Fibroblast of skin of left quadriceps (primary cell): ENCODE measurements at regions not wholly inside any gene's neighbourhood (a gene's known extent, or its start where the extent isn't known, plus 50 kb on each side); places are given as distances from the start of the nearest gene placed in this dataset.

Experiments used
- DNase-seq, 2 experiments: peaks; one replicate each; pipeline ENCODE4 v3.0.0-alpha.2; 2013; ENCODE audit warnings: low read depth in 2 of 2

DNA sequence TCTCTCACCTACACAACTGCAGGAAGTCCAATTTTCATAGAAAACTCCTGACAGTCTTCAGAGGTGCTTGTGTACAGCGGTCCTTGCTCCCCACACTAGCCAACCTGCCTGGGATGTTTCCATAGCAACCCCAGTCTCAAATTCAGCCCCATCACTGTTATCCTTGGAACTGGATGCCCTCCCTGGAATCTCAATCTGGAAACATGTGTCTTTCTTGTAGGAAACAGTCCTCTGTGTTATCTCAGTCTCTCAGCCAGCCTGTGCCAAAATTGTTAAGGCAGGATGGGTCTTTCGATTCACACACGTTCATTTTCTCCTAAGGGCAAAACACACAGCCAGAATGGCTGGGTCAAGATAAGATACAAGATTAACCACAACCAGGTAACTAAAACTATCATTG, 295.5 kb upstream of the RND3 start:
- DNase-seq: no peak

DNA sequence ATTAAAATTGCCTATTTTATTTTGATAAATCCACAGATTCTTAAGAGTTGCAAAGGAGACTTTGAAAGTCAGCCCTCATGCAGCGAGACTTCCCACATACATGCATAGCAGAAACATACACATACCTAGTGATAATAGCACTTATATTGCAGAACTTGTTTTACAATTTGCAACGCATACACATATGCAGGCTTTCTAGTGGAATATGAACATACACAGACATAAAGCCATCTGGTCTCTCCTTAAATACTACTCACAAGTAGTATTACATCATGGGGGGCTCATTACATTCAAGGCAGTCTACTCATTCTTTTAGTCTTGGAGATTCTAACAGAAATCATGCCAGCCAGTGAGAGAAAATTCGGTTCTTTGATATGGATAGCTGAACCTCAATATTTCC, 295.1 kb upstream of the RND3 start:
- no peak for DNase-seq

DNA sequence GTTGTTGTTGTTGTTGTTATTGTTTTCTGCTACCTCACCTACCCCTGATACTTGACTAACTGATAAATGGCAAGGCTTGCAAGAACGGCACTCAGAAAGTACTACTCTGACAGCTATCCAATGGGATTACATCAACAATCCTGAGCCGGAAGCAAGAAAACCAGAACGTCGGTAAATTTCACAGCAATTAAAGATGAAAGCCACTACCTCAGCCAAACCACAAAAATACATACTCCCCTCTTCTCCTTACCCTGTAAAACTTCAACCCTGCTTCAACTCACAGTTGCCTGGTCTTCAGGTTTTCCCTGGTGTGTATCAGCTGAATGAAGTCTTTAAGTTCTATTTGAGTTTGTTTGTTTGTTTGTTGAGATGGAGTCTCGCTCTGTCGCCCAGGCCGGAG, 293.7 kb upstream of the RND3 start:
- no peak for DNase-seq

DNA sequence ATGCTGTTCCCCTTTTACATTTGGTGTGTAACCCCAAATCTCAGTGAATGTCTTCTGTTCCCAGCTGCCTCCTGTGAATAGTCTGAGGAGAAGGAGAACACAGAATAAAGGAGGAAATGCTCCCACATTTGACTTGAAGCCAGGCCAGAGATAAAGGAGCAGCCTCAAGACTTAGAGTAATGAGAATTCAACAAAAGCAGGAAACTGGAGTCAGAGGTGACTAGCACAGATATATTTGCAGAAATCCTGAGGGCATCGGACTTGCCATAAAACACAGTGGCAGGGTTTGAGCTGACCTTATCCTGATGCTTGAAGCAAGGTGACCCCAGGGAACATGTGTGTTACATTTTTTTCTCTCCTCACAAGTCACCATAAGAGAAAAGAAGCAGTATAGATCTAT, 291.4 kb upstream of the RND3 start:
- DNase-seq: no peak

DNA sequence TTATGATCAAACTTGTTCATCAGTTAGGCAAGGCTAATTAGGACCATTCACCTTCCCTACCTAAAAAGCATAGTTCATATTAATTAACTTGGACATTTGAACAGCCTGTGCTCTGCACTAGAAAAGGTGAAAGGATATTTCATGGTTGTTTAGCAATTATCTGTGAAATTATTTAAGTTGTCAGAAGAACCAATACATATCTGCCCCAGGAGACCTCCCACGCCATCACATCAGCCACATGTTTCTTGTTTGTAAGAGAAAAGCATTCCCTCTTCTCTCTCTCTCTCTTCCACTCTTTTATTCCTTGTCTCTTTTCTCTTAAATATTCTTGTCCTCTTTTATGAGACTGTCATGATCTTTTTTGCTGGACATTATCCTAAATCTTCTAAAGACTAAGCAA, 282.0 kb upstream of the RND3 start:
- DNase-seq: no peak

DNA sequence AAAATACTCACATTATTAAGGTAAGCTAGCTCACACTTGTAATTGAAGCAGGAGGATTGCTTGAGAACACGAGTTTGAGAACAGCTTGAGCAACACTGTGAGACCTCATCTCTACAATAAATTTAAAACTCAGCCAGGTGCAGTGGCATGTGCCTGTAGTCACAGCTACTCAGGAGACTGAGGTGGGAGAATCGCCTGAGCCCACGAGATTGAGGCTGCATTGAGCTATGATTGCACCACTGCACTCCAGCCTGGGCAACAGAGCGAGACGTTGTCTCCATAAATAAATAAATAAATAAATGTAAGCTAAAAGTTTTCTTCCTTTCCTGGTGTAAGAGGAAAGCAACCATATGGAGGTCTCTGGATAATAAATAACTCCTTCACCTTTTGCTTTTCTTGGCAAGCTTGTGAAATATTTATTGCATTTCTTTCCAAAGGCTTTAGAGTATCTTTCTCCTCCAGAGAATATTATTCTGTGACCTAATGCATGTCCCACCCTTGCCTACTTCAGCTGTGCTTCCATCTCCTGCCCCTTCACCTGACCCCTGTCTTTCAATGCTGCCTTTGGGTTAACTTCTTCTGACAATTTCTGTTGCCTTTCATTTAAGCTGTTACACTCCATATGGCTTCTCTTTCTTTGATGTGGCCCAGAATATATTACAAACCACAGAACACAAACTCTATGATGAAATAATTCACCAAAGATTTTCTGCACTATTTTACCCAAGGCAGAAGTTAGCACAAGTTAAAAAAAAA, 280.7 kb upstream of the RND3 start:
- peak; percentile 17 to 24 for DNase-seq

GRCh38 chr2:150762571-150762970, 275.1 kb upstream of the RND3 start:
- DNase-seq: no peak

- no peak for DNase-seq
Observed at GRCh38 chr2:150759531-150759930, 272.1 kb upstream of the RND3 start.

DNA sequence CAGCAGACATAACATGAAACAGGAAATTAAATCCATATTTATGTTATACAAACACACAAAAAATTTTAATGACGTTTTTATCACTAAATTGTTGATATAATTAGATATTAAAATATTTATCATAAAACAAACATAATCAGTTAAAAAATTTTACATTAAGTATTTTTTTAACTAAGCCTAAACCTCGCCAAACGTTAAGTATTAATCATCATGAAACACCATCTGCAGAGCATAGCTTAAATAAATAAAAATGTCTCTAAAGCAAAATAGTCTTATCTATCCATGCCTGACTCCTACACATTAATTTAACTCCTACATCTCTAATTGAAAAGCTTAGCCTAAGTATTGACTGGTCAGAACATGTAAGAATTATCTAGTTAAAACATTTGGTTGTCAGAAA, 271.6 kb upstream of the RND3 start:
- no peak for DNase-seq

DNA sequence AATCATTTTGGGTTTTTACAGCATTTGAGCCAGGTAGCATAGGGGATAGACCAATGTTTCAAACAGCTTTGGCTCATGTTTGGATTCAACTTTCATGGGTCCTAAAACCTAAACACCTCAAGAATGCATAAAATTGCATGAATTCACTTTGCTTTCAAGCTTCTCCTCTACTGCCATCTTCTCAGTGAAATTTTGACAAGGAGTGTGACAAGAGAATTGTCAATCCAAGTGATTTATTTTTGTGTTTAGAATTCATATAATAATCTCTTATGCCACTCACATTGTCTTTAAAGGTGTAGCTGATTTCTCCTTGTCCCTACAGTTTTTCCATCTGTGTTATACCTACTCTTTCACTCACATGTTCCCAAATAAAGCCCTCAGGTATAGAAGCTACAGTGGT, 264.8 kb upstream of the RND3 start:
- no peak for DNase-seq

DNA sequence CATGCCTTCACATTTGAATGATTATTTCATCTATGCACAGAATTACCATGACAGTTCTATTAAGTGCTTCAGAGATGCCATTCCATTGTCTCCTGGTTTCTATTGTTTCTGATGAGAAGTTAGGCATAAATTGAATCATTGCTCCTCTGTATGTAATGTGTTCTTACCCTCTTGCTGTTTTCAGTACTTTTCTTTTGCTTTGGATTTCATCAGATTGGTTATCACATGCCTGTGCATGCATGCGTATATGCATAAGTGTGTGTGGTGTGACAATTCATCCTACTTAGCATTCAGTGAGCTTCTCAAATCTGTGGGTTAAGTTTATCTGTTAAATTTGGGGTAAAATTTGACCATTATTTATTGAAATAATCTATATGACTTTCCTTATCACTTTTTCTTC, 263.3 kb upstream of the RND3 start:
- DNase-seq: no peak

GRCh38 chr2:150742094-150742493, 254.6 kb upstream of the RND3 start:
- no peak for DNase-seq

DNA sequence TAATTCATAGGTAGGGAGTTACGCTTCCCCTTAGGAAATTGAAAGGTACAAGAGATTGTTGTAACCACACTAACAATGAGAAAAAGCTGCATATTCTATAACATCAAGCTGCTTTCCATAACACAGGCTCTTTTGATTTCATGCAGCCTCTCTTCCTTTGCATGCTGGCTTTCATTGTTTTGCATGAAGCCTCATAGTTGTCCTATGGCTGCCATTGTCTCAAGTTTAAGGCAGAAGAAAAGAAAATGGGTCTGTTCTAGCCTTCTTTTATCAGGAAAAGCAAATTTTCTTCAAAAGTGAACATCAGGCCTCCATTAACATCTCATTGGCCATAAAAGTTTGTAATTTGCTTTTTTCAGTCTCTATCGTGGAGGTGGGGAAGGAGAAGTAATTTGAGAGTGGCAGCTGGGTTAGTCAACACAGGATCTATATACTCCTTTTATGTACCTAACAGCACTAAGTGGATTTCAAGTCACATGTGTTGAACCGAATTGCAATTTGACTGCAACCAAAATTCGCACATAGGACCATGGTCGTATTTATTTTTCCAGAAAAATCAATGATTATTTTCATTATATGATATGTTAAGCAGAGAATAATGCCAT, 248.5 kb upstream of the RND3 start:
- no peak for DNase-seq

DNA sequence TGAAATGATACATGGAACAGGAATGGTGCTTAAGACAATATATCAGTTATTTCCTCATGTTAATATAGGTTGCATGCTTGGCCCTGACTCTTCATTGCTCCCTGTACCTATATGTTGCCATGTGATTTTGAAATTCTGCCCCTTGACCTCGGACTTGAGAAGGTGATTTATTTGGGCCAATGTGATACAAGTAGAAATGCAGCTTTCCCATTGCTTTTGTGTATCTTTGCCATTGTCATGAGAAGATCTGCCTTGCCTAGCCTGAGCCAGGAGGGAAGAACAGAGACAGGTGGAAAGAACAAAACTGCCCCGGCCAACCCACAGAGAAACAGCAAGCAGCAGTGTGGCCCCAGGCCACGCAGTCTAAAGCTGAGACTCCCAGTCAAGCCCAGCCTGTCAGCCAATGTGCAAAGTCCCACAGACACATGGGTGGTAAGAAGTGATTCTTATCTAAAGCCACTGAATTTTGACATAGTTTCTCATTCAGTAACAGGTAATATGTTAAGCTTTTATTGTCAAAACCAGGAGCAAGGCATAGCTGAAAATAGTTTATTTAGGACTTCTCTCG, 245.7 kb upstream of the RND3 start:
- no peak for DNase-seq

DNA sequence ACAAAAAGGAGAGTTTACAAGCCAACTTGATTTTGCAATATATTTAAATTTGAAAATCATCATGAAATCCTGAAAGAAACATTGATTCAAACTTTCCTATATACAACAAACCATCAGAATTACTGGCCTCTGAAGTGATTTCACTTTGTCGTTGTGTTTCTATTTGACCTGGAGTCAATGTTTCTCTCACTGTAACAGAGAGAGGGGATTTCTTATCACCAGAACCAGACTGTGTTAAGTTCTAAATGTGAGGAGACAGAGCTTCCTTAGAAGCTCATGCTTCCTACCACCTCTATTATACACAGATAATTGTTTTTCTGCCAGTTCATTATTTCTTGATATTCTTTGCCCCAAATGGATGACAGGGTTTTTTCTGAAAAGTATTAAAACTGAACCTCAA, 245.0 kb upstream of the RND3 start:
- DNase-seq: no peak

DNA sequence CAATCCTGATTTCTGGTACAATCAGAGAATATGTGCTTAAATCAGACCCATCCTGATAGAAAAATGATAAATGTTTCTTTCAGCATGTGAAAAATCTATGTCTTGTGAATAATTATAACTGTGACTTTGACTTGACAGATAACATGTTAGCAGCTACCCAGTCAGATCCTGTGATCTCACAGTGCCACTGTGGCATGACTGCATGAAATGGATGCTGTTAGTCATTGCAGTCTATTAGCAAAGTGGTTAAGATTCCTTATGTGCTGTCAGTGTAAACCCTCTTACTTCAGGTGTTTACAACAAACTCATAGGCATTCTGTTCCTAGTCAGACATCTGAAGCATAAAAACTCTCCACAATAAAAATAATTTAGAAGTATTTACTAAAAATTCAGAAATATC, 244.6 kb upstream of the RND3 start:
- peak; percentile 6 to 8 for DNase-seq

DNA sequence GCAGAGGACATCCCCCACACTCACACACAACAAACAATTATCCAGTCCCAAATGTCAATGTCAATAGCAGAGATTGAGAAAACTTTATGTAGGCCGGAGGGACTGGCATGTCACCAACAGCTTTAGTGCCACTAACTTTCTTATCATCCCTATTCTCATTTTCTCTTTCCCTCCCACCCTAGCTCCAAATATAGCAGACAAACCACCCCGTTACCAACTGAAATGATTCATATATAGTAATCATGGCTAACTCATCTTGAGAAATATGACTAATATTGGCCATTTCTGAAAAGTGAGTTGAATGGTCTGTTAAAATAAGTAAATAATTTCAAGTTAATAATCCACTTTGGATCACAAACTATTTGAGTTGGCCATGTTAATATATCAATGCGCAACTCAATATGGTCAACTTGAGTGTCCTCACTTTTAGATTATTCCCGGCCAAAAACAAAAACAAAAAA, 242.1 kb upstream of the RND3 start:
- DNase-seq: no peak

- no peak for DNase-seq
Observed at GRCh38 chr2:150718280-150718679, 230.8 kb upstream of the RND3 start.

GRCh38 chr2:150716186-150716585, 228.7 kb upstream of the RND3 start:
- DNase-seq: no peak

GRCh38 chr2:150715501-150715900, 228.0 kb upstream of the RND3 start:
- DNase-seq: no peak

DNA sequence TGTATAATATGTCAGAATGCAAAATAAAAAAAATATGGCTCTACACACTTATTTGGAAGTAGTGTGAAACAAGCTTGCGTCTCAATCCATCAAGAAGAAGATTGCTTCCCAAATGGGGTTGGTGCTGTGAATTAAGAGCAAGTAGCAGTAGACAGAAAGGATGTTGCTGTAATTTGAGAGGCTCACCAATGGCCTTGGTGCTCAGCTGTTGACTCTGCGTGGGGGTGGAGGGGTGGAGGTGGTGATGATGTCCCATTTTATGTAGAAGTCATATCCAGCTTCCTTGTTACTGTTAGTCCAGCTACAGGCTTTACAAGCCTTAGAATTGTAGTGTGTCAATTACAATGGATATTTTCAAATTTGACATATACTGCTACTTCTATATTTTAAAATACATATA, 223.4 kb upstream of the RND3 start:
- no peak for DNase-seq

GRCh38 chr2:150710041-150710440, 222.6 kb upstream of the RND3 start:
- no peak for DNase-seq

- no peak for DNase-seq
Observed at GRCh38 chr2:150706561-150706960, 219.1 kb upstream of the RND3 start.
